HG02943 (cell line): ENCODE measurements at regions not wholly inside any gene's neighbourhood (a gene's known extent, or its start where the extent isn't known, plus 50 kb on each side); places are given as distances from the start of the nearest gene placed in this dataset.

Experiments used
- ATAC-seq: cut with Tn5 transposase; IDR thresholded peaks from one replicate; pipeline ENCODE4 v1.9.1; 2021; ENCODE audit warnings: mild to moderate bottlenecking, low read depth, moderate library complexity; ENCODE audit not compliant: unreplicated experiment

GRCh38 chr20:39280875-39281274, 318.7 kb downstream of the DHX35 start:
- no peak for ATAC-seq

GRCh38 chr20:39278230-39278788, 316.2 kb downstream of the DHX35 start:
- ATAC-seq = no peak

- no peak for ATAC-seq
These were observed 315.0 kb downstream of the DHX35 start for GRCh38 chr20:39277185-39277584.

GRCh38 chr20:39270837-39271604, 308.9 kb downstream of the DHX35 start:
- ATAC-seq = no peak

- ATAC-seq = no peak
These were observed 307.5 kb downstream of the DHX35 start for GRCh38 chr20:39269493-39270217.

GRCh38 chr20:39268981-39269461, 306.9 kb downstream of the DHX35 start:
- ATAC-seq = peak; percentile 71

- ATAC-seq = no peak
These were observed 306.4 kb downstream of the DHX35 start for GRCh38 chr20:39268491-39268951.

- ATAC-seq = no peak
These were observed 304.8 kb downstream of the DHX35 start for GRCh38 chr20:39266989-39267388.

GRCh38 chr20:39264506-39265172, 302.5 kb downstream of the DHX35 start:
- ATAC-seq = no peak

- no peak for ATAC-seq
These were observed 300.9 kb downstream of the DHX35 start for GRCh38 chr20:39263076-39263475.

- no peak for ATAC-seq
These were observed 297.7 kb downstream of the DHX35 start for GRCh38 chr20:39259808-39260207.

- no peak for ATAC-seq
These were observed 297.1 kb downstream of the DHX35 start for GRCh38 chr20:39259010-39259803.

GRCh38 chr20:39258253-39258652, 296.1 kb downstream of the DHX35 start:
- no peak for ATAC-seq

GRCh38 chr20:39253051-39253755, 291.1 kb downstream of the DHX35 start:
- no peak for ATAC-seq

GRCh38 chr20:39252035-39252434, 289.9 kb downstream of the DHX35 start:
- no peak for ATAC-seq

GRCh38 chr20:39249798-39250197, 287.7 kb downstream of the DHX35 start:
- no peak for ATAC-seq

- ATAC-seq = no peak
These were observed 286.8 kb downstream of the DHX35 start for GRCh38 chr20:39248862-39249485.

GRCh38 chr20:39248171-39248861, 286.2 kb downstream of the DHX35 start:
- ATAC-seq = no peak
